Smooth muscle cell (in vitro differentiated cells): ENCODE measurements at regions not wholly inside any gene's neighbourhood (a gene's known extent, or its start where the extent isn't known, plus 50 kb on each side); places are given as distances from the start of the nearest gene placed in this dataset.

Source experiments
- DNase-seq: peaks from one replicate; lab custom pipeline; 2025; ENCODE audit not compliant: unreplicated experiment; lab: John Stamatoyannopoulos, UW
- H2AFZ ChIP-seq: fragments of 200-600 bp; sonication (generic); 2 replicates; pipeline ENCODE4 v1.6.0; 2016; ENCODE audit warnings: antibody characterized with exemption, low read depth, mild to moderate bottlenecking
- H3F3A ChIP-seq: fragments of 200-600 bp; sonication (generic); 2 replicates; pipeline ENCODE4 v1.6.0; 2017; ENCODE audit warnings: antibody characterized with exemption, low read depth
- H3K27ac ChIP-seq: fragments of 200-600 bp; sonication (generic); 2 replicates; pipeline ENCODE4 v1.5.1; 2016; ENCODE audit warnings: low read depth, mild to moderate bottlenecking
- H3K27me3 ChIP-seq: fragments of 200-600 bp; sonication (generic); 2 replicates; pipeline ENCODE4 v1.6.1; 2016; ENCODE audit warnings: low read depth, mild to moderate bottlenecking
- H3K36me3 ChIP-seq: fragments of 200-600 bp; sonication (generic); 2 replicates; pipeline ENCODE4 v1.5.1; 2016; ENCODE audit warnings: low read depth
- H3K4me1 ChIP-seq: fragments of 200-600 bp; sonication (generic); 2 replicates; pipeline ENCODE4 v1.5.1; 2016; ENCODE audit warnings: low read depth
- H3K4me2 ChIP-seq: fragments of 200-600 bp; sonication (generic); 2 replicates; pipeline ENCODE4 v1.6.0; 2016; ENCODE audit warnings: mild to moderate bottlenecking
- H3K4me3 ChIP-seq: fragments of 200-600 bp; sonication (generic); 2 replicates; pipeline ENCODE4 v1.5.1; 2016; ENCODE audit warnings: mild to moderate bottlenecking
- H3K79me2 ChIP-seq: fragments of 200-600 bp; sonication (generic); 2 replicates; pipeline ENCODE4 v1.6.0; 2016; ENCODE audit warnings: low read depth, mild to moderate bottlenecking
- H3K9ac ChIP-seq: fragments of 200-600 bp; sonication (generic); 2 replicates; pipeline ENCODE4 v1.6.0; 2016; ENCODE audit warnings: low read depth
- H3K9me3 ChIP-seq: fragments of 200-600 bp; sonication (generic); replicated peaks from 2 replicates; pipeline ENCODE4 v1.5.1; 2016; ENCODE audit warnings: low read depth
- H4K20me1 ChIP-seq: fragments of 200-600 bp; sonication (generic); 2 replicates; pipeline ENCODE4 v1.6.0; 2016; ENCODE audit warnings: low read depth
- CTCF ChIP-seq: fragments of 200-600 bp; sonication (generic); IDR thresholded peaks from 2 replicates; pipeline ENCODE4 v1.5.1; 2017; ENCODE audit warnings: borderline replicate concordance, mild to moderate bottlenecking, antibody characterized with exemption; ENCODE audit not compliant: insufficient read depth, poor library complexity, severe bottlenecking
- WGBS: methylation state at CpG from one replicate; pipeline ENCODE4 v1.1.7; 2016; ENCODE audit warnings: low lambda C conversion rate; 5-methylcytosine and 5-hydroxymethylcytosine counted together

GRCh38 chr18:1296237-1296636 is 391.6 kb downstream of the ADCYAP1 start:
- no peaks in the 10 kb centered on the region for H3K79me2 ChIP-seq
- no peaks in the 10 kb centered on the region for H3K27me3 ChIP-seq
- H3K9ac ChIP-seq, result no peak overlapping the region
- no peaks in the 10 kb centered on the region for H4K20me1 ChIP-seq
- 75% methylated on average over 6 of the region's 6 CpGs for WGBS
- no peaks in the 10 kb centered on the region for H3F3A ChIP-seq
- no peak for DNase-seq
- TF ChIP-seq CTCF, result no peak
- H3K4me2 ChIP-seq, result no peak overlapping the region
- no peaks in the 10 kb centered on the region for H3K36me3 ChIP-seq
- H3K4me1 ChIP-seq, result no peaks in the 10 kb centered on the region
- no peak overlapping the region for H3K27ac ChIP-seq
- no peak overlapping the region for H3K4me3 ChIP-seq
- no peak overlapping the region for H2AFZ ChIP-seq
- H3K9me3 ChIP-seq, result no peaks in the 10 kb centered on the region

- Histone ChIP-seq H3K79me2 (no peaks in the 10 kb centered on the region), H3K9me3 (no peaks in the 10 kb centered on the region), H3K27ac (no peak overlapping the region), H3K4me1 (no peaks in the 10 kb centered on the region), H3K27me3 (no peaks in the 10 kb centered on the region), H3K9ac (no peak overlapping the region), H3K4me3 (no peak overlapping the region), H3K36me3 (no peaks in the 10 kb centered on the region), H3F3A (no peaks in the 10 kb centered on the region), H2AFZ (no peak overlapping the region), H3K4me2 (no peak overlapping the region), H4K20me1 (no peaks in the 10 kb centered on the region)
- TF ChIP-seq CTCF, result no peak
- DNase-seq, result no peak
Observed at GRCh38 chr18:1302861-1303260, 398.2 kb downstream of the ADCYAP1 start.

GRCh38 chr18:1304392-1304992 is 399.8 kb downstream of the ADCYAP1 start:
- Histone ChIP-seq H3F3A (no peaks in the 10 kb centered on the region), H3K36me3 (no peaks in the 10 kb centered on the region), H2AFZ (no peak overlapping the region), H3K4me3 (no peak overlapping the region), H3K79me2 (no peaks in the 10 kb centered on the region), H3K9ac (no peak overlapping the region), H3K4me1 (no peaks in the 10 kb centered on the region), H3K27me3 (no peaks in the 10 kb centered on the region), H3K4me2 (no peak overlapping the region), H4K20me1 (no peaks in the 10 kb centered on the region), H3K27ac (no peak overlapping the region), H3K9me3 (no peaks in the 10 kb centered on the region)
- TF ChIP-seq CTCF, result no peak
- WGBS, result 77% methylated on average over 4 of the region's 4 CpGs
- DNase-seq, result no peak

- TF ChIP-seq CTCF, result no peak
- Histone ChIP-seq H2AFZ (no peak overlapping the region), H3K9me3 (no peaks in the 10 kb centered on the region), H3K9ac (no peak overlapping the region), H3K27me3 (no peaks in the 10 kb centered on the region), H4K20me1 (no peaks in the 10 kb centered on the region), H3K79me2 (no peaks in the 10 kb centered on the region), H3K27ac (no peak overlapping the region), H3K4me3 (no peak overlapping the region), H3K4me1 (no peaks in the 10 kb centered on the region), H3F3A (no peaks in the 10 kb centered on the region), H3K4me2 (no peak overlapping the region), H3K36me3 (no peaks in the 10 kb centered on the region)
- 59% methylated on average over 2 of the region's 2 CpGs for WGBS
- DNase-seq, result no peak
Observed at GRCh38 chr18:1306641-1307040, 402.0 kb downstream of the ADCYAP1 start.
